SU-DHL-6 (cell line): ENCODE measurements at regions not wholly inside any gene's neighbourhood (a gene's known extent, or its start where the extent isn't known, plus 50 kb on each side); places are given as distances from the start of the nearest gene placed in this dataset.

Source experiments
- H2AFZ ChIP-seq: fragments of 200-600 bp; sonication (generic); 2 replicates; pipeline ENCODE4 v1.6.1; 2014; ENCODE audit warnings: low read depth, mild to moderate bottlenecking, moderate library complexity, mixed read lengths, antibody characterized with exemption, low read length; ENCODE audit not compliant: severe bottlenecking
- H3F3A ChIP-seq: fragments of 200-600 bp; shearing (Covaris generic); 2 replicates; pipeline ENCODE4 v1.6.0; 2016; ENCODE audit warnings: antibody characterized with exemption, mild to moderate bottlenecking; ENCODE audit not compliant: insufficient read depth
- H3K27ac ChIP-seq: fragments of 200-600 bp; sonication (generic); 2 replicates; pipeline ENCODE4 v1.5.1; 2016; ENCODE audit warnings: low read depth, mild to moderate bottlenecking, low read length, moderate library complexity, mixed read lengths
- H3K27me3 ChIP-seq: fragments of 200-600 bp; sonication (generic), shearing (Covaris generic); 2 replicates; pipeline ENCODE4 v1.6.0; 2014; ENCODE audit warnings: mild to moderate bottlenecking, low read length
- H3K36me3 ChIP-seq: fragments of 200-600 bp; sonication (generic); 2 replicates; pipeline ENCODE4 v1.6.1; 2014; ENCODE audit warnings: mild to moderate bottlenecking, low read length, mixed read lengths
- H3K4me2 ChIP-seq: fragments of 300-600, 200-600 bp; shearing (Covaris generic), sonication (generic); 2 replicates; pipeline ENCODE4 v1.6.0; 2014; ENCODE audit warnings: low read length, low read depth, mild to moderate bottlenecking; ENCODE audit not compliant: poor library complexity, severe bottlenecking
- H3K4me3 ChIP-seq: fragments of 200-600 bp; sonication (generic); 2 replicates; pipeline ENCODE4 v1.5.1; 2014; ENCODE audit warnings: antibody characterized with exemption, low read length, mild to moderate bottlenecking, mixed read lengths; ENCODE audit not compliant: insufficient read depth, poor library complexity, severe bottlenecking
- H3K79me2 ChIP-seq: fragments of 200-600 bp; sonication (generic); 2 replicates; pipeline ENCODE4 v1.6.1; 2014; ENCODE audit warnings: mild to moderate bottlenecking, low read length, moderate library complexity; ENCODE audit not compliant: insufficient read depth
- H3K9ac ChIP-seq: fragments of 200-600 bp; sonication (generic); 2 replicates; pipeline ENCODE4 v1.7.0; 2014; ENCODE audit warnings: mild to moderate bottlenecking, low read length
- H3K9me2 ChIP-seq: fragments of 200-600 bp; sonication (generic); replicated peaks from 2 replicates; pipeline ENCODE4 v1.6.1; 2014; ENCODE audit warnings: low read length; ENCODE audit not compliant: insufficient read depth
- H3K9me3 ChIP-seq: fragments of 200-600 bp; sonication (generic); 2 replicates; pipeline ENCODE4 v1.6.1; 2014; ENCODE audit warnings: low read length, mixed read lengths; ENCODE audit not compliant: insufficient read depth
- H4K20me1 ChIP-seq: fragments of 200-600 bp; sonication (generic); 2 replicates; pipeline ENCODE4 v1.6.1; 2014; ENCODE audit warnings: low read depth, mild to moderate bottlenecking, antibody characterized with exemption, low read length, moderate library complexity, mixed read lengths
- CTCF ChIP-seq: fragments of 200-600 bp; sonication (generic); IDR thresholded peaks from one replicate; pipeline ENCODE4 v1.5.1; 2017; ENCODE audit warnings: antibody characterized with exemption, mild to moderate bottlenecking, low read length, moderate library complexity; ENCODE audit not compliant: insufficient read depth, poor library complexity, severe bottlenecking
- EZH2phosphoT487 ChIP-seq: fragments of 200-600 bp; sonication (generic), shearing (Covaris generic); conservative IDR thresholded peaks from 2 replicates; pipeline ENCODE4 v1.6.1; 2018; ENCODE audit warnings: mild to moderate bottlenecking, antibody characterized with exemption, low read length, moderate library complexity, mixed read lengths

- no peak overlapping the region for H3K27ac ChIP-seq
- no peaks in the 10 kb centered on the region for H3K79me2 ChIP-seq
- no peak overlapping the region for H3K4me2 ChIP-seq
- no peak overlapping the region for H2AFZ ChIP-seq
- no peak overlapping the region for H3K4me3 ChIP-seq
- no peaks in the 10 kb centered on the region for H3K9me2 ChIP-seq
- no peaks in the 10 kb centered on the region for H4K20me1 ChIP-seq
- H3K27me3 ChIP-seq, result no peaks in the 10 kb centered on the region
- H3K36me3 ChIP-seq, result no peaks in the 10 kb centered on the region
- no peaks in the 10 kb centered on the region for H3K9me3 ChIP-seq
- H3K9ac ChIP-seq, result no peak overlapping the region
- no peak for TF ChIP-seq CTCF
- no peak for TF ChIP-seq EZH2phosphoT487
- H3F3A ChIP-seq, result no peaks in the 10 kb centered on the region
Observed at GRCh38 chr4:54373718-54374210, 144.7 kb downstream of the PDGFRA start.

DNA sequence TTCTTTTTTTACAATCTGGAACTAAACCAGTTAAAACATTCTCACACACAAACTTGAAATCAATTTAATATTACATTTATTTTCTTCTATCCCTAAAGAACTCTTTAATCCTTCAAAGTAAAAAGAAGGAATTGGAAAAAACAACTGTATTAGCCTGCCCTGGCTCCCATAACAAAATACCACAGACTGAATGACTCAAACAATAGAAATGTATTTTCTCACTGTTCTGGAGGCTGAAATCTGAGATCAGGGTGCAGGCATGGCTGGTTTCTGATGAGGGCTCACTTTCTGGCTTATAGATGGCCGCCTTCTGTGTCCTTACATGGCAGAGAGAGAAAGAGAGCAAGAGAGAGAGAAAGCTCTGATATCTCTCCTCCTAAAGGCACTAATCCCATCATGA is 149.4 kb downstream of the PDGFRA start:
- no peaks in the 10 kb centered on the region for H3K79me2 ChIP-seq
- H3K36me3 ChIP-seq, result no peaks in the 10 kb centered on the region
- no peak overlapping the region for H3K4me3 ChIP-seq
- no peaks in the 10 kb centered on the region for H3F3A ChIP-seq
- H3K4me2 ChIP-seq, result no peak overlapping the region
- H3K9ac ChIP-seq, result no peak overlapping the region
- no peak overlapping the region for H2AFZ ChIP-seq
- H3K9me3 ChIP-seq, result no peaks in the 10 kb centered on the region
- H4K20me1 ChIP-seq, result no peaks in the 10 kb centered on the region
- H3K9me2 ChIP-seq, result no peaks in the 10 kb centered on the region
- H3K27me3 ChIP-seq, result no peaks in the 10 kb centered on the region
- TF ChIP-seq EZH2phosphoT487, result no peak
- TF ChIP-seq CTCF, result no peak
- H3K27ac ChIP-seq, result no peak overlapping the region

- no peak overlapping the region for H3K4me3 ChIP-seq
- no peak overlapping the region for H3K4me2 ChIP-seq
- no peak for TF ChIP-seq CTCF
- no peak for TF ChIP-seq EZH2phosphoT487
- no peaks in the 10 kb centered on the region for H4K20me1 ChIP-seq
- H3F3A ChIP-seq, result no peaks in the 10 kb centered on the region
- no peak overlapping the region for H3K9ac ChIP-seq
- H3K27ac ChIP-seq, result no peak overlapping the region
- H3K79me2 ChIP-seq, result no peaks in the 10 kb centered on the region
- H3K36me3 ChIP-seq, result no peaks in the 10 kb centered on the region
- H3K27me3 ChIP-seq, result no peaks in the 10 kb centered on the region
- no peaks in the 10 kb centered on the region for H3K9me2 ChIP-seq
- H3K9me3 ChIP-seq, result no peaks in the 10 kb centered on the region
- H2AFZ ChIP-seq, result no peak overlapping the region
Observed at GRCh38 chr4:54384152-54384551, 155.1 kb downstream of the PDGFRA start.
